ENCODE measurements at regions not wholly inside any gene's neighbourhood (a gene's known extent, or its start where the extent isn't known, plus 50 kb on each side); places are given as distances from the start of the nearest gene placed in this dataset.
"Not testable (repeated sequence)": the region's sequence is repeated elsewhere in the genome, so short reads cannot be mapped to it uniquely, and the experiment has no call there.

DNA sequence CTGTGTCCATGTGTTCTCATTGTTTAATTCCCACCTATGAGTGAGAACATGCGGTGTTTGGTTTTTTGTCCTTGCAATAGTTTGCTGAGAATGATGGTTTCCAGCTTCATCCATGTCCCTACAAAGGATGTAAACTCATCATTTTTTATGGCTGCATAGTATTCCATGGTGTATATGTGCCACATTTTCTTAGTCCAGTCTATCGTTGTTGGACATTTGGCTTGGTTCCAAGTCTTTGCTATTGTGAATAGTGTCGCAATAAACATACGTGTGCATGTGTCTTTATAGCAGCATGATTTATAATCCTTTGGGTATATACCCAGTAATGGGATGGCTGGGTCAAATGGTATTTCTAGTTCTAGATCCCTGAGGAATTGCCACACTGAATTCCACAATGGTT is 114.2 kb upstream of the ZNF195 start:
- H3K4me1 Mint-ChIP-seq; DNase-seq (ENCODE audit: low spot score in 2 of 2); ATAC-seq (ENCODE audit: low read depth); H3K36me3 Mint-ChIP-seq; H3K27ac Mint-ChIP-seq; H3K4me3 Mint-ChIP-seq; H3K9me3 Mint-ChIP-seq; H3K27me3 Mint-ChIP-seq: not testable (repeated sequence)

DNA sequence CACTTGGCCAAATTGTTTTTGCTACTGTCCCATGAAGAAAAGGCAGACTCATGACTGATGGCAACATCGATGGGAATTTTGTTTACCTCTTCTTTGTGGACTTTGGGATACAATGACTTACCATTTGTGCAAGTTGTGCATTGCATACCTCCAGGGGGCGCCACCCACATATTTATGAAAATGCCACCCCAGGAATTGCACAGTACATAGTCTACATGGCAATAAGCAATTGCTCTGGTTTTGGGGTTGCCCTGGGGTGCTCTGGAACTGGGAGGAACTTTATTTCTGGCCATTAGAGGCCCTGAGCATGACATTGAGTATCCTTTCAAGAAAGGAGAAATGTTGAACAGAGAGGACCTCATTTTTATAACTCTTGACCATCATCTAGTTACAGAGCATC is 109.1 kb upstream of the ZNF195 start:
- H3K4me1 Mint-ChIP-seq; H3K27me3 Mint-ChIP-seq; H3K27ac Mint-ChIP-seq; H3K9me3 Mint-ChIP-seq; H3K4me3 Mint-ChIP-seq; ATAC-seq (ENCODE audit: low read depth); H3K36me3 Mint-ChIP-seq; DNase-seq (ENCODE audit: low spot score in 2 of 2): not testable (repeated sequence)

DNA sequence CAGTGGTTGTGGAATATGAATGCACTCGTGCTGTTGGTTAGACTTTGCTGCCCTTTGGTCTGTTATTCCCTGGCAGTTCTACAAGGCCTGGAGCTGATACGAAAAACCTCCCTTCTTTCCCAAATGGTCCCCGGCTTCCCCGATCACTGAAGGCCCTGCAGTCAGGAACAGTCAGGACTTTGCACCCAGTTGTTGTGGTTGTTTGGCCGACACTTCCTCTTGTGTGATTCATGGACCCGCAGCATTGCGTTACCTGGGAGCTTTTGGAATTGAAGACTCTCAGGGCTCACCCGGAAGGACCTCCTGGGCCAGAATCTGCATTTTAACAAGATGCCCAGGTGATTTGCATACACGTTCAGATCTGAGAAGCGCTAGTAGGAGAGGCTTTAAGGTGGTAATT is 106.8 kb upstream of the ZNF195 start:
- H3K4me3 Mint-ChIP-seq; H3K27ac Mint-ChIP-seq; DNase-seq (ENCODE audit: low spot score in 2 of 2); H3K27me3 Mint-ChIP-seq; H3K4me1 Mint-ChIP-seq; H3K9me3 Mint-ChIP-seq; H3K36me3 Mint-ChIP-seq; ATAC-seq (ENCODE audit: low read depth): not testable (repeated sequence)

DNA sequence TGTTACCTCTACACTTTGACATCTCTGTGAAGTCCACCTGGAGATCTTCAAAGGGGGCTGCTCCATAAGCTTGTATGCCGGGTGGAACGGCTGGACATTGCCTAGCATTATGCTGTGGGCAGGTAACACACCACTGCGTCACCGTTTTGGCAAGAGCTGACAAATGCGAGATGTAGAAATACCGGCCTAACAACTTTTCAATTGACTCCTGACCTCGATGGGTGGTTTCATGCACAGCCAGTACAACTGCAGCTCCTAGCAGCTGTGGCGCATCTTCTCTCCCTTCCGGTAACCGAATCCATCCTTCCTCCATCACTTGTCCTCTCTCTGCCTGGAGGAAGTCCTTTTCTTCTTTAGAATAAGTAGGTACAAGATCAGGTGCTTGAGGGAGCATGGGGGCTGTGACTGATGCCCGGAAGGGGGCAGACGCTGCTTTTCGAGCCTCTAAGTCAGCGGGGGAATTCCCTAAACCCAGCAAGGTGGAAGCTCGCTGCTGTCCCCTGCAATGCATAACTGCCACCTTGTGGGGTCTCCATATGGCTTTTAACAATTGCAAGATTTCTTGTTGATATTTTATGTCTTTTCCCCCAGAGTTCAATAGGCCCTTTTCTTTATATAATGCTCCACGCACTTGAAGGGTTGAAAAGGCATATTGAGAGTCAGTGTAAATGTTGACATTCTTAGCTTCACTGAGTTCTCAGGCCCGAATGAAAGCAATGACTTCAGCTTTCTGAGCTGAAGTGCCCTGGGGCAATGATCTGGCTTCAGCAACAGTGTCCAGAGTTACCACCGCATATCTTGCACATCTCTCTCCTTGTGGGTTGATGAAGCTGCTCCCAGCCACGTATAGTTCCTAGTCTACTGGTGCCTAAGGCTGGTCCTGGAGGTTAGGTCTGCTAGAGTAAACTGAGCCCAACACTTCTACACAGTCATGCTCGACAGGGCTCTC is 98.3 kb upstream of the ZNF195 start:
- ATAC-seq (ENCODE audit: low read depth); H3K27ac Mint-ChIP-seq; DNase-seq (ENCODE audit: low spot score in 2 of 2); H3K36me3 Mint-ChIP-seq; H3K4me1 Mint-ChIP-seq; H3K9me3 Mint-ChIP-seq; H3K27me3 Mint-ChIP-seq; H3K4me3 Mint-ChIP-seq: not testable (repeated sequence)

DNA sequence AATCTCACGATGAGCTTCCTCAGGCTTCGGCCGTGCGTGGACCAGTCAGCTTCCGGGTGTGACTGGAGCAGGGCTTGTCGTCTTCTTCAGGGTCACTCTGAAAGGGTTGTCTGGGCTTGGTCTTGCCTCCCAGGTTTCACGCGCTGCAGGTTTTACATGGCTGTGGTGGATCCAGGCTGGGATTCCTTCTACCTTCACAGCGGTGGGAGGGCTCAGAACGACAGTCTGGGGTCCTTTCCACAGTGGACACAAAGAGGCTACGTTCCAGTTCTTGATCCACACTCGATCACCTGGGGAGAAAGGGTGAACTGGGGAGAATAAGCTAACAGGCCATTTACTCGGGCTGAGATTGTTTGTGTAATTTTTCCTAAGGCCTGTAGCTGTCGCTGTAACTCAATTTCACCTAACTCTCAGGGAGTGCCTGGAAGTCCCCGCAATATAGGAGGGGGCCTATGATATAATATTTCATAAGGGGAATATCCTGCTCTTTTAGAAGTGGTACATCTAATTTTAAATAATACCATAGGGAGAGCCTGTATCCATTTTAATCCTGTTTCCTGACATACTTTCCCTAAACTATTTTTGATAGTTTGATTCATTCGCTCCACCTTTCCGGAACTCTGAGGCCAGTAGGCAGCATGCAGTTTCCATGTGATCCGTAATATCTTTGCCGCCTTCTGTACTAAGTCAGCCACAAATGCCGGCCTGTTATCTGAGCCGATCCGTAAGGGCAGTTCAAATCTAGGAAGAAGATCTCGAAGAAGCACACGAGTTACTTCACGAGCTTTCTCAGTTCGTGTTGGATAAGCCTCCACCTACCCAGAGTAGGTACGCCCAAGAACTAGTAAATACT is 97.4 kb upstream of the ZNF195 start:
- H3K36me3 Mint-ChIP-seq; DNase-seq (ENCODE audit: low spot score in 2 of 2); H3K27me3 Mint-ChIP-seq; H3K4me3 Mint-ChIP-seq; ATAC-seq (ENCODE audit: low read depth); H3K4me1 Mint-ChIP-seq; H3K9me3 Mint-ChIP-seq; H3K27ac Mint-ChIP-seq: not testable (repeated sequence)

DNA sequence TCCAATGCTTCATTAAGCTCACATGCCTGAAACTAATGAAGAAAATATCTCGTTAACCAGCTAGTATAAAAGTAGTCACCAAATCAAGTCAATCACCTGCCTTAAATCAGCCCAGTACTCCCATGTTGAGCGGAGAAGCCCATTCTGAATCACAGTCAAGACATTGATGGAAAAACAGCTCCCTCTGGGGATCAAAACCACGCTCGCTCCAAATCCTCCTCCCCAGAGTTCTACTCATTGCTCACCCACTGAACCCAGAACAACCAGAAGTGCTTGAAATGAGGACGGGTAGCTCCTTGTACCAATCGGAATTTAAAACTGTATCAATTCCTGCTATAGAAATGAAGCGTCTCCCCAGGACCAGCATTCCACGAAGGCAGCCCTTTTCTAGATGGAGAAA is 90.0 kb upstream of the ZNF195 start:
- H3K36me3 Mint-ChIP-seq; H3K4me3 Mint-ChIP-seq; H3K4me1 Mint-ChIP-seq; H3K27ac Mint-ChIP-seq; DNase-seq (ENCODE audit: low spot score in 2 of 2); ATAC-seq (ENCODE audit: low read depth); H3K9me3 Mint-ChIP-seq: not testable (repeated sequence)
- peaks cover 14% of the 10 kb centered on the region for H3K27me3 Mint-ChIP-seq

DNA sequence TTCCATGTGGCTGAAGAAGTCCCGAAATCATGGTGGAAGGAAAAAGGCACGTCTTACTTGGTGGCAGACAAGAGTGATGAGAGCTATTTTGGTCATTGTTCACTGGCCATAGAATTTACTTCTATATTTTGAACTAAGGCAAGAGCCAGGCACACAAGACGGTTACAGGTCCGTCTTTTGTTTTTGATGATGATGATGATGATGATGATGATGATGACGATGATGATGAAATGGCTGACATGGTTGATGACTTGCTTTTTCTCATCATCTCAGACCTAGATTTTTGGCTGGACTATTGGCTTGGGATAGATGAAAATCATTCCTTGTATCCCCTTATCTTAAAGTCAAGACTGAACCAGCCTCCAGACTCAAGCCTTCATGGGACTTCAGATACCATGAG is 88.7 kb upstream of the ZNF195 start:
- H3K27ac Mint-ChIP-seq; H3K36me3 Mint-ChIP-seq; H3K27me3 Mint-ChIP-seq; H3K9me3 Mint-ChIP-seq; H3K4me1 Mint-ChIP-seq; ATAC-seq (ENCODE audit: low read depth); DNase-seq (ENCODE audit: low spot score in 2 of 2); H3K4me3 Mint-ChIP-seq: not testable (repeated sequence)

DNA sequence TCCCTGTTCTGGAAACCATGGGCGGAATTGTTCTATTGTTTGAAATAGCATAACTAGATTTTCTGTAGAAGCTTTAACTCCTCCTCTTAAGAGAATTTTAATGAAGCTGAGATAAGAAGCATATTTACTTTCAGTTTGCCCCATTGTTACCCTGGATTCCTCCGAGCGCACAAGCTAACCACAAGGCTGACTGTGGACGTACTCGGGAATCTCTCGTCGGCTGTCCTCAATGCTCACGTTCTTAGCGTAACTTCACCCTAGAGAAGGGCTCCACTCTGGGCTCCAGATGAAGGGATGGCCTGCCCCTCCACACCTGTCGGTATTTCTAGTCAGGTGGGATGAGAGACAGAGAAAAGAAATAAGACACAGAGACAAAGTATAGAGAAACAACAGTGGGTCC is 76.7 kb upstream of the ZNF195 start:
- H3K4me1 Mint-ChIP-seq; H3K27me3 Mint-ChIP-seq; H3K9me3 Mint-ChIP-seq; ATAC-seq (ENCODE audit: low read depth); H3K36me3 Mint-ChIP-seq; H3K27ac Mint-ChIP-seq; H3K4me3 Mint-ChIP-seq; DNase-seq (ENCODE audit: low spot score in 2 of 2): not testable (repeated sequence)

DNA sequence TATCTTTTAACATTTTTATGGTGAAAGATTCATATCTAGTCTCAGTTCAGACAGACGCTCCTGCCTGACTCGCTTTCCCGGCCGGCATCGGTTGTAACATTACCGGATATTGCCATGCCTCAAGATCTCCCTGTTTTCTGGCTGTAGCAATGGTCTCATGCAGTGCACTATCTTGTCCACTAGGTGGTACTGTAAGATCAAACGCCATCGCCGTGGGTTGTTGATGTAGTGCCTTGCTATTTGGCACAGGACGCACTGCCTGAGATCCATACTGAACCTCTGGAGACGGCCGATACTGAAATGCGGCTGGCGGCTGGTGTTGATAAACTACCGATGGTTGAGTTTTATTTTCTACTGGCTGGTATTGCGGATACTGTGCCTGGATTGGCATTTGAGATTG is 75.9 kb upstream of the ZNF195 start:
- H3K36me3 Mint-ChIP-seq; ATAC-seq (ENCODE audit: low read depth); H3K9me3 Mint-ChIP-seq; H3K27me3 Mint-ChIP-seq; H3K4me1 Mint-ChIP-seq; H3K27ac Mint-ChIP-seq; H3K4me3 Mint-ChIP-seq: not testable (repeated sequence)
- peak; percentile 36 to 37 for DNase-seq (ENCODE audit: low spot score in 2 of 2)

DNA sequence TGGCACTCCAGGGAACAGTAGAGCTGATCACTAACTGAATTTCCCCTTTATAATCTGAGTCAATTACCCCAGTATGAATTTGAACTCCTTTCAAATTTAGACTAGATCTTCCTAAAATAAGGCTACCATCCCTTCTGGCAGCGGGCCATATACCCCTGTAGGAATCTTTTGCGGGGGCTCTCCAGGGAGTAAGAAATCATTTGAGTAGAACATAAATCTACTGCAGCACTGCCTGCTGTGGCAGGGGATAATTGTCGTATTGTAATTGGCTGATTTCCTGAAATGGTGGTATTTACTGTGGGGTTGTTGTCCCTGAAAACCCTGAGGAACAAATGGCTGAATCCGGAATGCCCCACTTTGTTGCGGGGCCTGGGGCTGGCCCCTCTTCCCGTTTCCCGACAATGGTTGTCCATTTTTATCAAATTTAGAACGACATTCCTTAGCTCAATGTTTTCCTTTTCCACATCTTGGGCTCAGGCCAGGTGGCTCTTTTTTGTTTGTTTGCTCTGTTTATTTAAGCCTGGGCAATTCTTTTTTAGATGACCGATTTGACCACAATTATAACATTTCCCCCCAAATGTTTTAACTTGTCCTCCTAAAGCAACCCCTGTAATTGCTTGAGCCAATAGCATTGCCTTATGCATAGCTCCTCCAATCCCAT is 74.8 kb upstream of the ZNF195 start:
- not testable (repeated sequence) for H3K27ac Mint-ChIP-seq; H3K4me3 Mint-ChIP-seq; ATAC-seq (ENCODE audit: low read depth); DNase-seq (ENCODE audit: low spot score in 2 of 2); H3K36me3 Mint-ChIP-seq; H3K27me3 Mint-ChIP-seq; H3K9me3 Mint-ChIP-seq; H3K4me1 Mint-ChIP-seq

DNA sequence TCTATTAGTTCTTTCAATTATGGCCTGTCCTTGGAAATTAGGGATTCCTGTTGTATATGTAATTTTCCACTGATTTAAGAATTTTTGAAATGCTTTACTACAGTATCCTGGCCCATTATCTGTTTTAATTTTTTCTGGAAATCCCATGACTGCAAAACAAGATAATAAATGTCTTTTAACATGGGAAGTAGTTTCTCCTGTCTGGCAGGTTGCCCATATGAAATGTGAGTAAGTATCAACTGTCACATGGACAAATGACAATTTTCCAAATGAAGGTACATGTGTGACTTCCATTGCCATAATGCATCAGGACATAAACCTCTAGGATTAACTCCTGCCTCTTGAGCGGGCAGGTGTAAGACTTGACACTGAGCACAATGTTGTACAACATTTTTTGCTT is 71.9 kb upstream of the ZNF195 start:
- H3K36me3 Mint-ChIP-seq; H3K4me1 Mint-ChIP-seq; H3K4me3 Mint-ChIP-seq; ATAC-seq (ENCODE audit: low read depth); H3K9me3 Mint-ChIP-seq; H3K27ac Mint-ChIP-seq; DNase-seq (ENCODE audit: low spot score in 2 of 2); H3K27me3 Mint-ChIP-seq: not testable (repeated sequence)

DNA sequence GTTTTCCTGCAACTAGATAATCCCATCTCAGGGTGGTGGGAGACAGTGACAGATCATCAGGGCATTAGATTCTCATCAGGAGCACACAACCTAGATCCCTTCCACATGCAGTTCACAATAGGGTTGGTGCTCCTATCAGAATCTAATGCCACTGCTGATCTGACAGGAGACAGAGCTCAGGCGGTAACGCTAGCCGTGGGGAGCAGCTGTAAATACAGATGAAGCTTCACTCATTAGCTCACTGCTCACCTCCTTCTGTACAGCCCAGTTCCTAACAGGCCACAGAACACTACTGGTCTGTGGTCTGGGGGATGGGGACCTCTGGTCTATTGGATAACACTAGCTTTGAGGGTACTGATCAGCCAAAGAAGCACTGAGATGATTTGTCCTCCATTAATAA is 66.6 kb upstream of the ZNF195 start:
- H3K36me3 Mint-ChIP-seq; H3K4me1 Mint-ChIP-seq; H3K9me3 Mint-ChIP-seq; ATAC-seq (ENCODE audit: low read depth); H3K27ac Mint-ChIP-seq; H3K4me3 Mint-ChIP-seq; DNase-seq (ENCODE audit: low spot score in 2 of 2): not testable (repeated sequence)
- peaks cover 11% of the 10 kb centered on the region for H3K27me3 Mint-ChIP-seq

DNA sequence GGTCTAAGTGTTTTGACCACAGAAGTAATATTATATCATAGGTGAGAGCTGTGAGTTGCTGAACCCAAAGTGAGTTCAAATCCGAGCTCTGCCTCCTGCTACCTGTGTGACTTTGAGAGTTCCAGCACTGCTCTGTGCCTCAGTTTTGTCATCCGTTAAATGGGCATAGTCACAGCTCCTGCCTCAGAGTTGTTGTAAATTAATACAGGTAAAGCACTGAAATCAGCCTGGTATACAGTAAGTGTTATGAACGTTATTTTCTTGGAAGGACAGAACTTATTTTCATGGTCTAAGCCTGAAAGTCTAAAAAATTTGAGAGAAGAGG is 65.4 kb upstream of the ZNF195 start:
- not testable (repeated sequence) for ATAC-seq (ENCODE audit: low read depth); H3K36me3 Mint-ChIP-seq; H3K9me3 Mint-ChIP-seq; H3K4me3 Mint-ChIP-seq; H3K27ac Mint-ChIP-seq; H3K4me1 Mint-ChIP-seq; DNase-seq (ENCODE audit: low spot score in 2 of 2)
- peaks cover 14% of the 10 kb centered on the region for H3K27me3 Mint-ChIP-seq

DNA sequence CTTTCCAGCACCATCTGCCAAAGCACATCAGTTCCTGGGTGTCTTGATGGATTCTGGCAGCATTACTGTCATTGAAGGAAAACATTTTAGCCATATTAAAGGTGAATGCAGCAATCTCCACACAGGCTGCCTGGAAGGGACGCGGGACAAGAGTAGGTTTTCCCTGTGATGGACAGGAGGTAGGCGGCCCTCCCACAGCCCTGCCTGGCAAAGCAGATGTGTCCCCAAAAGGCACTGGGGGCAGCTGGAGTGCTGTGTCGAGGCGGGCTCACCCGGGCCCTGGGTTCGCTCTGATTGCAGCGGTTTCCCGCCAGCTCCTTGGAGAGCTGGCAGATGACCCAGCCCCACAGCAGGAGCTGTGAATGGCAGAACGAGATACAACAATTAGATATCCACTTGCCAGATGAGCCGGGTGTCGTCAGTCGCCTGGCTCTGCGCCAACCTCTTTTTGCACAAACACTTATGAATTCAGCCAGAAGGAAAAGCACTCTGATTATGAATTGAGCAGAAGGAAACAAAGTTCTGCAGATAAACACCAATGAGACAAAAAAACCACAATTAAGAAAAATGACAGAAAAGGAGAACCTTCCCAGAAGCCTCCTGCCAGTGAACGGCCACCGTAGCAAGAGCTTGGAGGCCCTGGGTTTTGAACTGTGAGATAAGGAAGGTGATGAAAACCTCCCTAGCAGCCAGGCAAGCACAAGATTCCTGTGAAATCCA is 64.9 kb upstream of the ZNF195 start:
- H3K27me3 Mint-ChIP-seq, result peaks cover 16% of the 10 kb centered on the region
- not testable (repeated sequence) for H3K36me3 Mint-ChIP-seq; DNase-seq (ENCODE audit: low spot score in 2 of 2); H3K9me3 Mint-ChIP-seq; H3K27ac Mint-ChIP-seq; H3K4me3 Mint-ChIP-seq; H3K4me1 Mint-ChIP-seq; ATAC-seq (ENCODE audit: low read depth)

Measured in memory B cell (primary cell).